Activated naive CD8-positive, alpha-beta T cell treated with anti-CD3 and anti-CD28 coated beads, Interleukin-2, amount 10 ng/mL, durations not matched to agents 7 days and 5 days (primary cell): ENCODE measurements at regions not wholly inside any gene's neighbourhood (a gene's known extent, or its start where the extent isn't known, plus 50 kb on each side); places are given as distances from the start of the nearest gene placed in this dataset.
"Not testable (repeated sequence)": the region's sequence is repeated elsewhere in the genome, so short reads cannot be mapped to it uniquely, and the experiment has no call there.

Experiments
- ATAC-seq: fragments of 150-1000 bp; cut with Tn5 transposase; one replicate; pipeline ENCODE4 v1.10.0; 2021; ENCODE audit warnings: low read depth, moderate library complexity
- POLR2A ChIA-PET: fragments of 350-600 bp; sonication (Branson Sonifier 250); formaldehyde crosslinking; loops from one replicate; lab custom pipeline; 2021; ENCODE audit warnings: antibody characterized with exemption; lab: Charles Lee
- DNase-seq: peaks from one replicate; pipeline ENCODE4 v3.0.0; 2021
- H3K27ac Mint-ChIP-seq: one replicate; pipeline ENCODE4 v1.8.0; 2022; ENCODE audit warnings: mild to moderate bottlenecking, mixed read lengths
- H3K27me3 Mint-ChIP-seq: one replicate; pipeline ENCODE4 v1.8.0; 2022; ENCODE audit warnings: mild to moderate bottlenecking, moderate library complexity, mixed read lengths
- H3K36me3 Mint-ChIP-seq: one replicate; pipeline ENCODE4 v1.8.0; 2021; ENCODE audit warnings: mild to moderate bottlenecking, mixed read lengths
- H3K4me1 Mint-ChIP-seq: one replicate; pipeline ENCODE4 v1.8.0; 2021; ENCODE audit warnings: mixed read lengths
- H3K4me3 Mint-ChIP-seq: one replicate; pipeline ENCODE4 v1.8.0; 2022; ENCODE audit warnings: mild to moderate bottlenecking, moderate library complexity, mixed read lengths
- H3K9me3 Mint-ChIP-seq: one replicate; pipeline ENCODE4 v1.8.0; 2021; ENCODE audit warnings: mixed read lengths

DNA sequence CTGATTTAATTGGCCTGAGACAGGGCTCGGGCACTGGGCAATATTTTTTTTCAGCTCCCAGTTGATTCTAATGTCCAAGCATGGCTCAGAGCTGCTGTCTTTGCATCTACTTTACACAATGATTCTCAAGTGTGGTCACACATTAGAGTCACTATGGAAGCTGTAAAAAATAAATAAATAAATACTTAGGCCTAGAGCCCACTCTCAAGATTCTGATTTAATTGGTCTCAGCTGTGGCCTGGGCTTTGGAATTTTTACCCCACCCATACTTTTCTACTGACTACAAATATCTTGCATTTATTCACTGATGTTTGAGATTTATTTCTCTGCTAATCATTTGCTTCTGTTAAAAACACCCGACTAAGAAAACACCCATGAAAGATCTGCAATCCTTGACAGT lies 145.7 kb upstream of the SRD5A2 start:
- Mint-ChIP-seq H3K4me3 (no peak overlapping the region), H3K27ac (no peak overlapping the region), H3K4me1 (no peaks in the 10 kb centered on the region), H3K36me3 (no peaks in the 10 kb centered on the region), H3K27me3 (peaks cover 2% of the 10 kb centered on the region), H3K9me3 (peaks cover 1% of the 10 kb centered on the region)
- no peak for DNase-seq
- POLR2A ChIA-PET = no interaction called here
- ATAC-seq = no peak

GRCh38 chr2:31725444-31725843 lies 144.7 kb upstream of the SRD5A2 start:
- POLR2A ChIA-PET = no interaction called here
- peaks cover 1% of the 10 kb centered on the region for H3K9me3 Mint-ChIP-seq
- ATAC-seq = no peak

DNA sequence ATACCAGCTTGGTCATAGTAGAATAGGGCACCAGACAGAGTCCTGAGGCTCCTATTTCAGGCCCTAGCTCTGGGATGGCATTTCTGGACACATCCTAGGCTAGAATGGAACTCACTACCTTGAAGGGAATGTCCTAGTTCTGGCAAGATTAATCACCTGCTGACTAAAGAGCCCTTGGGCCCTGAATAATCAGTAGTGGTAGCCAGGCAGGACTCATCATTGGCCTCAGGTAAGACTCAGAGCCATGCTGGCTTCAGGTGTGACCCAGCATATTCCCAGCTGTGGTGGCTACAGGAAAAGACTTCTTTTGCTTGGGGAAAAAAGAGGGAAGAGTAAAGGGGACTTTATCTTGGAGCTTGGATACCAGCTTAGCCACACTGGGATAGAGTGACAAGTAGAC lies 131.0 kb upstream of the SRD5A2 start:
- POLR2A ChIA-PET = no interaction called here
- no peak for DNase-seq
- Mint-ChIP-seq H3K27me3 (peaks cover 2% of the 10 kb centered on the region), H3K27ac (no peak overlapping the region), H3K36me3 (no peaks in the 10 kb centered on the region), H3K4me1 (no peaks in the 10 kb centered on the region), H3K4me3 (no peak overlapping the region), H3K9me3 (peaks cover 1% of the 10 kb centered on the region)
- no peak for ATAC-seq

More at GRCh38 chr2:31725444-31725843, 144.7 kb upstream of the SRD5A2 start:
- H3K4me1 Mint-ChIP-seq = no peaks in the 10 kb centered on the region
- no peak for DNase-seq
- H3K27ac Mint-ChIP-seq = no peak overlapping the region
- H3K36me3 Mint-ChIP-seq = no peaks in the 10 kb centered on the region
- H3K4me3 Mint-ChIP-seq = no peak overlapping the region
- H3K27me3 Mint-ChIP-seq = peaks cover 2% of the 10 kb centered on the region

GRCh38 chr2:31710121-31710520 lies 129.4 kb upstream of the SRD5A2 start:
- no peaks in the 10 kb centered on the region for H3K36me3 Mint-ChIP-seq
- no peaks in the 10 kb centered on the region for H3K4me1 Mint-ChIP-seq
- H3K27ac Mint-ChIP-seq = no peak overlapping the region
- peaks cover 2% of the 10 kb centered on the region for H3K27me3 Mint-ChIP-seq
- DNase-seq (no peak), ATAC-seq (no peak)
- POLR2A ChIA-PET = no interaction called here
- H3K4me3 Mint-ChIP-seq = no peak overlapping the region
- H3K9me3 Mint-ChIP-seq = no peaks in the 10 kb centered on the region

DNA sequence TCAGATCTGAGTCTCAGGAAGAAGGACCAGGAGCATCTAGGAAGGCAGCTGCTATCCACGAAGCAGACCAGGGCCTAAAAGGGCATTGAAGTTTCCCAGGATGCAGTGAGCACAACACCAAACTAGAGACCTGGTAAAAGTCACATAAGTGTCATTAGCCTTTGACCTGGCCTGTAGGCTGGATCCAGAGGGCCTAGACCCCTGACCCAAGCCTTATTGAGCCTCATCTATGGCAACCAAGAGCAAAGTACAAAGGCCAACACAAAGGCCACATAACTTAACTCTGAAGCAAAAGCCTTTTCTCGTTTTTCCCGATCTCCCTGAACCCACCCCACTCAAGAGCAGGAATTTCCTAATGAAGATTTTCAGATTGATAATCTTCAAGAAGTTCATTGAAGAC lies 127.3 kb upstream of the SRD5A2 start:
- POLR2A ChIA-PET = no interaction called here

DNA sequence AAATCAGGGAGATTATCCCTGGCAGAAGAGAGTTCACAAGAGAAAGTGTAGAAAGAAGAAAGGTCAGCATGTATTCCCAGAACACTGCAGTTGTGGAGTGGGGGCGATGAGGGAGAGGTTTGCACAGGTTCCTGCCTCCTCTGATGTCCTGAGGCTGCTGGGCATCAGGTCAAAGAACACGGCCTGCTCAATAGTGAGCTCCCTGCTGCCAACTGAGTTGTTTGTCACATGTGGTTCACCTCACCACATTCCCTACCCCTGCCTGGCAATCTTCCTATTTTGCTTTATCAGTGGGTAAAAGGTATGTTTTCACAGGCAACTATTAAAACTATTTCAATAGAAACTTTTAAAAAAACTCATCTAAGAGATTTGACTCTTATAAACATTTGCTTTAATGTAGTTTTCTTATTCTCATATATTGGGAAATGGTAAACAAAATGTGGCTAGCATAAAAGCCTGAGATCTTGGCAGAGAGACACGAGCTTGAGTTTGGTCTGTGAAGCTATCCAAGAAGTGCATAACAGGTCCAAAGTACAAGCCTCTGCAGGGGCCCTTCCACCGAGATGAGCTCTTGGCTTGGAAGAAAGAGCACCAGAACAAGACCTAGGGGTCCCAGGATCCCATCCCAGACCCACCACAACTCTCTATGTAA lies 123.9 kb upstream of the SRD5A2 start:
- no peak overlapping the region for H3K4me3 Mint-ChIP-seq
- H3K27me3 Mint-ChIP-seq = no peaks in the 10 kb centered on the region
- POLR2A ChIA-PET = no interaction called here
- no peak overlapping the region for H3K27ac Mint-ChIP-seq
- H3K9me3 Mint-ChIP-seq = peaks cover 4% of the 10 kb centered on the region
- no peak for DNase-seq
- ATAC-seq = no peak
- H3K36me3 Mint-ChIP-seq = no peaks in the 10 kb centered on the region
- H3K4me1 Mint-ChIP-seq = no peaks in the 10 kb centered on the region

More for the DNA sequence above, 127.3 kb upstream of the SRD5A2 start:
- Mint-ChIP-seq H3K36me3 (no peaks in the 10 kb centered on the region), H3K4me3 (no peak overlapping the region), H3K9me3 (peaks cover 3% of the 10 kb centered on the region), H3K4me1 (no peaks in the 10 kb centered on the region), H3K27me3 (no peaks in the 10 kb centered on the region), H3K27ac (no peak overlapping the region)
- DNase-seq (no peak), ATAC-seq (no peak)

DNA sequence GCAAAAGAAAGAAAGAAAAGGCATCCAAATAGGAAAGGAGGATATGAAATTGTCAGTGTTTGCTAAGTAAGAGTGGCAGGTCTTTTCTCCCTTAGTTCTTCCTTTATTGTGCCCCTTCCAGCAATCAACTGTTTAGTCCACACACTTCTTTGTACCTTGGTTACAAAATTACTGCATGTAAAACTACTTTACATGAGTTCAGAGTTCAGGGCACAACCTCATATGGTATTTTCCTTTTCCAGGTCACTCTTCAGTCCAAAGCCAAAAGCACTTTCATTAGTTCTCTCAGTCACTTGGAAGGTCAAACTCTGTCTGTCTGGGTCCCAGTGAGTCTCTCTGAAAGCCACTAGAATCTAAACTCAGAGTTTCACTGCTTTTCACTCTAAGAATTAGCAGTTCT lies 122.5 kb upstream of the SRD5A2 start:
- H3K27ac Mint-ChIP-seq = no peak overlapping the region
- POLR2A ChIA-PET = no interaction called here

GRCh38 chr2:31698722-31699121 lies 118.0 kb upstream of the SRD5A2 start:
- ATAC-seq (no peak), DNase-seq (no peak)
- H3K36me3 Mint-ChIP-seq = no peaks in the 10 kb centered on the region
- H3K9me3 Mint-ChIP-seq = peaks cover 31% of the 10 kb centered on the region
- H3K4me3 Mint-ChIP-seq = no peak overlapping the region
- peaks cover 2% of the 10 kb centered on the region for H3K27me3 Mint-ChIP-seq
- H3K4me1 Mint-ChIP-seq = no peaks in the 10 kb centered on the region
- no peak overlapping the region for H3K27ac Mint-ChIP-seq
- POLR2A ChIA-PET = no interaction called here

More for the DNA sequence above, 122.5 kb upstream of the SRD5A2 start:
- DNase-seq (no peak), ATAC-seq (no peak)
- H3K9me3 Mint-ChIP-seq = peaks cover 10% of the 10 kb centered on the region
- no peak overlapping the region for H3K4me3 Mint-ChIP-seq
- no peaks in the 10 kb centered on the region for H3K36me3 Mint-ChIP-seq
- peaks cover 2% of the 10 kb centered on the region for H3K27me3 Mint-ChIP-seq
- H3K4me1 Mint-ChIP-seq = no peaks in the 10 kb centered on the region

DNA sequence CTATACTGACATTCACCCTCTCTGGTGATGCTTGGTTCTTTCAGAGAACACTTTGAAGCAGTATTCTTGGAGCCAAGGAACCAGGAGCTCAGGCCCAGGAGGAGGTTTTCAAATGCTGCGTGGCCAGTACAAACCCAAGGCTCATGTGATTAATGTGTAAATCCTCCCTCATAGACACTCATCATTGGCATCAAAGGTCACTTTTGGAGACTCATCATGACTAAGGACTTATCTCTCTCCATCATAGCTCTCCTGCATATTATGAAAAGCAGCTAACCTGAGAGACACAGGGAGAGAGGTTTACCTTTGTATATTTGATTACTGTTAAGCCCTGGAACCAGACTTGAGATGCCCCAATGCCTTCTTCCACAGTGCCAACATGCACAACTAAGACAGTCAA lies 115.3 kb upstream of the SRD5A2 start:
- ATAC-seq (no peak), DNase-seq (no peak)
- H3K4me3 Mint-ChIP-seq = no peak overlapping the region
- peaks cover 36% of the 10 kb centered on the region for H3K9me3 Mint-ChIP-seq
- H3K27me3 Mint-ChIP-seq = peaks cover 2% of the 10 kb centered on the region
- POLR2A ChIA-PET = interaction anchor here (0.6 kb wide), 1 partner anchor 559 kb away, joined by 4 read pairs; no protein-coding TSS in a partner anchor
- H3K4me1 Mint-ChIP-seq = no peaks in the 10 kb centered on the region
- H3K36me3 Mint-ChIP-seq = no peaks in the 10 kb centered on the region
- H3K27ac Mint-ChIP-seq = no peak overlapping the region

DNA sequence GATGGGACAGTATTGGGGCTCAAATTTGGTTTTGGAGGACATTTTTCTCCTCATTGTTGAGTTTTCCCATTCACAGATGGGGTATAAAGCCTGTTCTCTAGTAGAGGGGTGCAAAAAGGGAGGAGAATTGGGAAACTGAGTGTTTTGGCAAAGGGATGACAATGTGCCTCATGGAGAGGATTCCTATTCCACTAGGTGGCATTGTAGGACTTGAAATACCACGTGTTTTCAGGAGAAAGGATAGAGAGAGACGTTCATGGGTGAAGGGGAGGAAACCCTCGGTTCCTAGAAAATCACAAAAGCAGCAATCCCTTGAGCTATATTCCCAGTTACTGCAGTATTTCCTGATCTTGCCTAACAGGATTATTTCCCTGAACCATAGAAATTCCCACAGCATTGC lies 113.7 kb upstream of the SRD5A2 start:
- H3K4me1 Mint-ChIP-seq = no peaks in the 10 kb centered on the region
- POLR2A ChIA-PET = no interaction called here
- DNase-seq (no peak), ATAC-seq (no peak)
- peaks cover 35% of the 10 kb centered on the region for H3K9me3 Mint-ChIP-seq
- H3K27ac Mint-ChIP-seq = no peak overlapping the region
- no peaks in the 10 kb centered on the region for H3K36me3 Mint-ChIP-seq
- peaks cover 2% of the 10 kb centered on the region for H3K27me3 Mint-ChIP-seq
- no peak overlapping the region for H3K4me3 Mint-ChIP-seq

DNA sequence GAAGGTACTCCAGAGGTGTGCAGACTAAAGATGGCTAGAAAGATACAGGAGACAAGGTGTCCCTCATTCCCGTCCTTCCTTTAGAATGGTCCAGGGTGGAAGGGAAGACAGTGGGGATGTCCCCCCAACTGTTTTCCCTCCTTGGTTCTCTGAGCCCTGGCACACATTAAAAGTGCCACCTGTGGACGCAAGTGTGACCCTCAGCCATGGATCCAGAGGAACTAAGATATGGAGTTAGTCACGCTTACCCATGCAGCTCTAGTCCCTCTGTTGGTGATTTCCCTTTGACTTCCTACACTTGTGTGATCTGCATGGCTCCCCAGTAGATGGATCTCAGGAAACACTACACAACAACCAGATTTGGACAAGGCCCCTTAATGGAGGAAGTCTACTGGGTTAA lies 113.1 kb upstream of the SRD5A2 start:
- no peak overlapping the region for H3K4me3 Mint-ChIP-seq
- DNase-seq (no peak), ATAC-seq (no peak)
- POLR2A ChIA-PET = no interaction called here
- H3K27me3 Mint-ChIP-seq = peaks cover 2% of the 10 kb centered on the region
- no peak overlapping the region for H3K27ac Mint-ChIP-seq
- H3K9me3 Mint-ChIP-seq = peaks cover 33% of the 10 kb centered on the region
- H3K36me3 Mint-ChIP-seq = no peaks in the 10 kb centered on the region
- H3K4me1 Mint-ChIP-seq = no peaks in the 10 kb centered on the region

- Mint-ChIP-seq H3K4me1 (no peaks in the 10 kb centered on the region), H3K27ac (no peak overlapping the region), H3K4me3 (no peak overlapping the region), H3K9me3 (peaks cover 15% of the 10 kb centered on the region), H3K27me3 (no peaks in the 10 kb centered on the region), H3K36me3 (no peaks in the 10 kb centered on the region)
- POLR2A ChIA-PET = no interaction called here
- DNase-seq = no peak
- no peak for ATAC-seq
Measured at GRCh38 chr2:31688282-31688681, 107.5 kb upstream of the SRD5A2 start.

- H3K27ac Mint-ChIP-seq, H3K27me3 Mint-ChIP-seq, H3K9me3 Mint-ChIP-seq, H3K36me3 Mint-ChIP-seq, POLR2A ChIA-PET, H3K4me1 Mint-ChIP-seq, DNase-seq, ATAC-seq, H3K4me3 Mint-ChIP-seq: not testable (repeated sequence)
Measured at GRCh38 chr2:31683506-31683905, 102.8 kb upstream of the SRD5A2 start.

DNA sequence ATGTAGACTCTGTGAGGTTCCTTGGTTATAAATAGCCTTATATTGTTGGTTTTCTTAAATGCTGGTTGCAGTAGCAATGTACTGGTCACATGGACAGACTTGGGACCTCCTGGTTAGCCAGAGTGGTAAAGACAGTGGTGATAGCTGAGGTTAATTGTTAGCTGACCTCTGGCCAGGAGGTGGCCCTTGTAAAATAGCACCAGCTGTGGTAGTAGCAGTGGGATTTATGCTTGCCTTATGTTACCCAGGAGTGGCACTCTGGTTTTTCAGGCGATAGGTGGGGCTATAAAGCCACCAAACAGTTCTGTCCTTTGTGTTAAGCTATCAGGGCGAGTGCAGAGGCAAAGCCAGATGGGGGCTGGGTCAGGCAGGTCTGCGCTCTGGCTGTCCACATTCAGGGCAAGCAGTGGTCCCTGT lies 94.8 kb upstream of the SRD5A2 start:
- no peak overlapping the region for H3K27ac Mint-ChIP-seq
- H3K9me3 Mint-ChIP-seq = peaks cover 3% of the 10 kb centered on the region
- no peak overlapping the region for H3K4me3 Mint-ChIP-seq
- H3K27me3 Mint-ChIP-seq = peaks cover 8% of the 10 kb centered on the region
- no peak for ATAC-seq
- H3K4me1 Mint-ChIP-seq = no peaks in the 10 kb centered on the region
- H3K36me3 Mint-ChIP-seq = no peaks in the 10 kb centered on the region
- POLR2A ChIA-PET = no interaction called here
- DNase-seq = no peak
